A673 (cell line): ENCODE measurements at regions not wholly inside any gene's neighbourhood (a gene's known extent, or its start where the extent isn't known, plus 50 kb on each side); places are given as distances from the start of the nearest gene placed in this dataset.

ENCODE experiments used
- BruUV-seq: library from RNA; stranded (reverse); fragments of 400-500 nt; replicated peaks from 2 replicates; lab custom pipeline; 2021; lab: Mats Ljungman, UMichigan
- CTCF ChIA-PET: fragments of 300-600 bp; sonication (Branson Sonifier 250); formaldehyde crosslinking; loops from one replicate; lab custom pipeline; 2022; ENCODE audit warnings: antibody characterized with exemption; lab: Charles Lee
- POLR2A ChIA-PET: fragments of 300-600 bp; sonication (Branson Sonifier 250); formaldehyde crosslinking; loops from one replicate; lab custom pipeline; 2022; ENCODE audit warnings: antibody characterized with exemption; ENCODE audit not compliant: low non-redundant PET; lab: Charles Lee
- DNase-seq: peaks from one replicate; pipeline ENCODE4 v3.0.0-alpha.2; 2015; ENCODE audit warnings: low spot score
- H3K27ac ChIP-seq: fragments of 200-600 bp; sonication (generic); 2 replicates; pipeline ENCODE4 v1.5.1; 2016; ENCODE audit warnings: mixed run types, low read depth, mild to moderate bottlenecking, mixed read lengths, antibody characterized with exemption, low read length; ENCODE audit not compliant: poor library complexity, severe bottlenecking
- H3K27me3 ChIP-seq: fragments of 200-600 bp; sonication (generic); replicated peaks from 2 replicates; pipeline ENCODE4 v1.6.1; 2017; ENCODE audit warnings: mixed run types, low read depth, mild to moderate bottlenecking, mixed read lengths, antibody characterized with exemption, low read length; ENCODE audit not compliant: insufficient read depth, poor library complexity
- H3K36me3 ChIP-seq: fragments of 200-600 bp; sonication (generic); 2 replicates; pipeline ENCODE4 v1.6.1; 2016; ENCODE audit warnings: mixed run types, mild to moderate bottlenecking, mixed read lengths, antibody characterized with exemption, low read length; ENCODE audit not compliant: insufficient read depth, poor library complexity, severe bottlenecking
- H3K4me1 ChIP-seq: fragments of 200-600 bp; sonication (generic); 2 replicates; pipeline ENCODE4 v1.6.1; 2017; ENCODE audit warnings: mixed run types, mild to moderate bottlenecking, mixed read lengths, antibody characterized with exemption, low read length; ENCODE audit not compliant: insufficient read depth, poor library complexity, severe bottlenecking
- H3K4me3 ChIP-seq: fragments of 200-600 bp; sonication (generic); 2 replicates; pipeline ENCODE4 v1.5.1; 2016; ENCODE audit warnings: low read depth, mixed run types, mild to moderate bottlenecking, mixed read lengths, low read length; ENCODE audit not compliant: poor library complexity, severe bottlenecking
- H3K9me3 ChIP-seq: fragments of 200-600 bp; sonication (generic); 2 replicates; pipeline ENCODE4 v1.6.1; 2016; ENCODE audit warnings: mixed run types, low read depth, mild to moderate bottlenecking, mixed read lengths, antibody characterized with exemption, low read length; ENCODE audit not compliant: poor library complexity, severe bottlenecking
- EZH2 ChIP-seq: fragments of 200-600 bp; sonication (generic); IDR thresholded peaks from 2 replicates; pipeline ENCODE4 v1.6.1; 2017; ENCODE audit warnings: borderline replicate concordance, low read depth, mild to moderate bottlenecking, mixed read lengths, antibody characterized with exemption, low read length; ENCODE audit not compliant: poor library complexity, severe bottlenecking
- intact Hi-C: fragments of 100-400 bp; cut with micrococcal nuclease; formaldehyde crosslinking; loops from one replicate; pipeline ENCODE4 v1.10.0; 2022; ENCODE audit not compliant: unreplicated experiment
- TF ChIP-seq, protein P1 (sequence below): fragments of 300-800, 200-600 bp; sonication (generic); conservative IDR thresholded peaks from 2 replicates; pipeline ENCODE4 v1.5.1; 2017; ENCODE audit warnings: low read depth, mild to moderate bottlenecking, antibody characterized with exemption, low read length, moderate library complexity, mixed read lengths

DNA sequence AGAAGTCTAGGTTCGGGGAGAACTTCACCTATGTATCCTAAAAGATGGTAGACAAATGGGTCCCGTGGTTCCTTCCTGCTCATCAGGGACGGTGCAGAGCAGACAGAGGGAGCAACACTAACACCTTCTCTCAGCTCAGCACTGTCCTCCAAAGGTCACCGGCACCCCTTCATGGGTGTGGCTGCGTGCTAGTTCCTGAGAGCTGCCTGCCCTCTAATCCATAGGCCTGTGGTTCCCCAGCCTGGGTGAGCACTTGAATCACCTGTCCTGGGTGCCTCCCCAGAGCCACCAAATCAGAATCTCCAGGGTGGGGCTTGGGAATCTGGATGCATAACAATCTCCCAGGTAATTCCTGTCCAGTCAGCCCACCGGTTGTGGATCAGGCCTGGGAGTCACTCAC lies 113.9 kb upstream of the TMEM45B start:
- POLR2A ChIA-PET = no interaction called here
- intact Hi-C loops = no loop called here
- BruUV-seq = no TSS peak
- CTCF ChIA-PET = no interaction called here
- Histone ChIP-seq H3K27me3 (no peaks in the 10 kb centered on the region), H3K27ac (no peak overlapping the region), H3K9me3 (no peaks in the 10 kb centered on the region), H3K36me3 (no peaks in the 10 kb centered on the region), H3K4me3 (no peak overlapping the region), H3K4me1 (peaks cover 23% of the 10 kb centered on the region)
- no peak for DNase-seq
- TF ChIP-seq, protein P1, sequence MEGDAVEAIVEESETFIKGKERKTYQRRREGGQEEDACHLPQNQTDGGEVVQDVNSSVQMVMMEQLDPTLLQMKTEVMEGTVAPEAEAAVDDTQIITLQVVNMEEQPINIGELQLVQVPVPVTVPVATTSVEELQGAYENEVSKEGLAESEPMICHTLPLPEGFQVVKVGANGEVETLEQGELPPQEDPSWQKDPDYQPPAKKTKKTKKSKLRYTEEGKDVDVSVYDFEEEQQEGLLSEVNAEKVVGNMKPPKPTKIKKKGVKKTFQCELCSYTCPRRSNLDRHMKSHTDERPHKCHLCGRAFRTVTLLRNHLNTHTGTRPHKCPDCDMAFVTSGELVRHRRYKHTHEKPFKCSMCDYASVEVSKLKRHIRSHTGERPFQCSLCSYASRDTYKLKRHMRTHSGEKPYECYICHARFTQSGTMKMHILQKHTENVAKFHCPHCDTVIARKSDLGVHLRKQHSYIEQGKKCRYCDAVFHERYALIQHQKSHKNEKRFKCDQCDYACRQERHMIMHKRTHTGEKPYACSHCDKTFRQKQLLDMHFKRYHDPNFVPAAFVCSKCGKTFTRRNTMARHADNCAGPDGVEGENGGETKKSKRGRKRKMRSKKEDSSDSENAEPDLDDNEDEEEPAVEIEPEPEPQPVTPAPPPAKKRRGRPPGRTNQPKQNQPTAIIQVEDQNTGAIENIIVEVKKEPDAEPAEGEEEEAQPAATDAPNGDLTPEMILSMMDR = no peak
- TF ChIP-seq EZH2 = no peak

DNA sequence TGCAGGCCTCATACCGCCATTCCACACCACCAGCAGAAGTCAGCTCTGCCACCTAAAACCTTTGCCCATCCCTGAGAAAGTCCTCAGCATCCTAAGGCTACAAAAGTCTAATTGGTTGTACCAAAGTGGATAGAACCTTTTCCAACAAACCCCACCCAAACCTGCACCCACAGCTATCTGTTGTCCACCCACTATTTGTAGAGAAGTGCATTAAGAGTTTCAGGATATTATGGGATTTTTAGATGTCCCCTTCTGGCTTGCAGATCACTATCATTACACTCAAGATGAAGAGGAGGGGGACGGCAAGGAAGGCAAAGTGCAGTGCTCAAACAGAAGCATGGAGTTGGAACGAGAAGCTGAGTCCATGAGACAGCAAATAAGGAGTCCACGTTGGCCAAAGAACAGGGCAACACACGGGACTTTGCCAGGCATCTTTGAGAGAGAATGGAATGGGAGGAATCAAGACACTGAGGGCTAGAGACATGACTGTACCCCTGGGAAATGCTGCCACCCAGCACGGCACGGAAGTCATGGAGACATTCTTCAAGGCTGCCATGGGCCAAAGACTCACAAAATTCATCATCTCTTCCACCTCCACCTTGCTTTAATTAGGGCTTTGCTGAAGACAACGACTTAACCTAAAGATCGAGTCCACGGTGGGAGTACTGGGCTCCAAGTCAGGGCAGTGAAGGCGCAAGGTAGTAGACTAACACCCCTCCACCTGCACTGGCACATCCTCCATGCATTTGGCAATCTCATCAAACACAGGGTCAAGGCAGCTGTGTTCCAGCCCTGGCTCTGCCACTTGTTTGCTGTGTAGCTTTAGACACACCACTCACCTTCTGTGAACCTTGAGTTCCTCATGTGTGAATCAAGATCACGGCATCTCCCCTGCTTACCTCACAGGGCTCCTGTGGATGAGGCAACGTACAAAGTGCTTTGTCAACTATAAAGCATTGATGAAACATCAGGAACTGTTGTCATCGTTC lies 112.9 kb upstream of the TMEM45B start:
- ChIA-PET CTCF (no interaction called here), POLR2A (no interaction called here)
- no peak overlapping the region for H3K27ac ChIP-seq
- BruUV-seq = no TSS peak
- H3K4me3 ChIP-seq = no peak overlapping the region
- H3K9me3 ChIP-seq = no peaks in the 10 kb centered on the region
- intact Hi-C loops = no loop called here
- no peaks in the 10 kb centered on the region for H3K27me3 ChIP-seq
- DNase-seq = no peak
- TF ChIP-seq, protein P1 = no peak
- no peak for TF ChIP-seq EZH2
- peaks cover 17% of the 10 kb centered on the region for H3K4me1 ChIP-seq
- no peaks in the 10 kb centered on the region for H3K36me3 ChIP-seq

DNA sequence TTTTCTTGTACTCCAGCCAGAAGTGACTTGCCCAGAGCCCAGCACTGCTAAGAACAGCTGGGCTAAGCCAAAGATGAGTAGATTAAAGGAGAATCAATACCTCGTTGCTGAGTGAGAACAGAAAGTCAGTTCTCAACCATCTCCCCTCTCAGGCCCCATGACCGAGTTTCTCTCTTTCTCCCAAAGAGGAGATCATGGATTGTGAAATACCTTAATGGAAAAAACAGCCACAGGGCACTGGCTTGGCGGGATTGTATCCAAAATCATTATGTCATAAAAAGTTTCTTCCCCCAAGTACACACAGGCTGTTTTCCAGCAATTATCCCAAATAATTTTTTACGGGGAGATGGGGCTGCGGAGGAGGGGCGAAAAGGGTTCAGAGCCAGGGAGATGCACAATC lies 111.8 kb upstream of the TMEM45B start:
- H3K9me3 ChIP-seq = no peaks in the 10 kb centered on the region
- no peaks in the 10 kb centered on the region for H3K36me3 ChIP-seq
- no TSS peak for BruUV-seq
- TF ChIP-seq EZH2 = no peak
- TF ChIP-seq, protein P1 = no peak
- CTCF ChIA-PET = no interaction called here
- POLR2A ChIA-PET = no interaction called here
- peaks cover 9% of the 10 kb centered on the region for H3K4me1 ChIP-seq
- no peak for DNase-seq
- H3K4me3 ChIP-seq = no peak overlapping the region
- H3K27me3 ChIP-seq = no peaks in the 10 kb centered on the region
- intact Hi-C loops = no loop called here
- no peak overlapping the region for H3K27ac ChIP-seq
